ENCODE measurements at regions not wholly inside any gene's neighbourhood (a gene's known extent, or its start where the extent isn't known, plus 50 kb on each side); places are given as distances from the start of the nearest gene placed in this dataset.

- Mint-ChIP-seq H3K27me3 (peaks cover 15 to 54% of the 10 kb centered on the region in 2 donors), H3K4me3 (no peak overlapping the region), H3K4me1 (ENCODE audit: low read depth in 2 of 2) (no peaks in the 10 kb centered on the region), H3K36me3 (no peaks in the 10 kb centered on the region), H3K27ac (no peak overlapping the region), H3K9me3 (no peaks in the 10 kb centered on the region)
- ATAC-seq (no peak), DNase-seq (ENCODE audit: low spot score) (no peak)
Measured at GRCh38 chr20:52889225-52889624, 82.9 kb upstream of the TSHZ2 start.

DNA sequence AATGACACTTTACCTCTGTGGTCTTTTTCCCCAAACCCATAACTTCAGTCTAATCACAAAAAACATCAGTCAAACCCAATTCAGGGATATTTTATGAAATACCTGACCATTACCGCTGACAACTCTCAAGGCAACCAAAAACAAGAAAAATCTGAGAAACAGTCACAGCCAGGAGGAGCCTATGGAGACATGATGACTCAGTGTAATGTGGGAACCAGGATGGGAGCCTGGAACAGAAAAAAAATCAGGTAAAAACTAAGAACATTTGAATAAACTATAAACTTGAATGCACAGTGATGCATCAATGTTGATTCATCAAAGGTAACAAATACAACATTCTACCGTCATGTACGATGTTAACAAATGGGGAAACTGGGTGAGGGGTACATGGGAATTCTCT is 84.1 kb upstream of the TSHZ2 start:
- DNase-seq (ENCODE audit: low spot score): no peak
- H3K9me3 Mint-ChIP-seq: no peaks in the 10 kb centered on the region
- H3K27ac Mint-ChIP-seq: no peak overlapping the region
- ATAC-seq: no peak
- no peak overlapping the region for H3K4me3 Mint-ChIP-seq
- no peaks in the 10 kb centered on the region for H3K36me3 Mint-ChIP-seq
- H3K4me1 Mint-ChIP-seq (ENCODE audit: low read depth in 2 of 2): no peaks in the 10 kb centered on the region
- peaks cover 14 to 55% of the 10 kb centered on the region in 2 donors for H3K27me3 Mint-ChIP-seq

DNA sequence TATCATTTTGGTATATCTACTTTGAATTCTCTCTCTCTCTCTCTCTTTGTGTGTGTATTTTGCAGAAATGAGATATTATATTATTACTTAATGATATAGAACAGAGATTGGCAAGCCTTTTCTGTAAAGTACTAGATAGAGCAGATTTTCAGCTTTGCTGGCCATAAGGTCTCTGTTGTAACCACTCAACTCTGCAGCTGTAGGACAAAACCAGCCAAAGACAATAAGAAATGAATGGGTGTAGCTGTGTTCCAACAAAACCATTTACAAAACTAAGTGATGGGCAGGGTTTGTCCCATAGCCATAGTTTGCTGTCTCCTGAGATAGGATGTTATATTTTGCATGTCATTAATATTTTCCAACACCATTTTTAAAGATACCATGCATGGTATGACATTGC is 91.2 kb upstream of the TSHZ2 start:
- DNase-seq (ENCODE audit: low spot score): no peak
- Mint-ChIP-seq H3K9me3 (no peaks in the 10 kb centered on the region), H3K27me3 (peaks cover 7 to 30% of the 10 kb centered on the region in 2 donors), H3K4me3 (no peak overlapping the region), H3K4me1 (ENCODE audit: low read depth in 2 of 2) (no peaks in the 10 kb centered on the region), H3K36me3 (no peaks in the 10 kb centered on the region), H3K27ac (no peak overlapping the region)
- no peak for ATAC-seq

DNA sequence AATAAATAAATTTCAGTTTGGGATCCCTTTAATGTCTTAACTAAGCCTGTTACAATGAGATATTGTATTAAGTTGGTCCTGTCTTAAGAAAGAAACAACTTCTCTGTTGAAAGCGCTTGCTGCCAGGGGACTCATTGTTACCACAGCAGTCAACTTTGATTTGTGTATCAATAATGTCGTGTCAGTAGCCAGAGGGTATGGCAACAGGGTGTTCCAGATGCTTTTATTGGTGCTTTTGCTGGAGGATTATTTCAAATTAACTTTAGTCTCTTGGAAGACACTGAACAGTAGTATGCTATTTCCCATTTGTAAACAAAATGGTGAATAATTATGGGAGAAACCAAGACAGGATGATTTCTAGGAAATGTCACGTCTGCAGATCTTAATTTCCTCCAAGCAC is 91.9 kb upstream of the TSHZ2 start:
- no peak for DNase-seq (ENCODE audit: low spot score)
- Mint-ChIP-seq H3K4me3 (no peak overlapping the region), H3K27me3 (peaks cover 7 to 25% of the 10 kb centered on the region in 2 donors), H3K36me3 (no peaks in the 10 kb centered on the region), H3K27ac (no peak overlapping the region), H3K9me3 (no peaks in the 10 kb centered on the region), H3K4me1 (ENCODE audit: low read depth in 2 of 2) (no peaks in the 10 kb centered on the region)
- no peak for ATAC-seq

DNA sequence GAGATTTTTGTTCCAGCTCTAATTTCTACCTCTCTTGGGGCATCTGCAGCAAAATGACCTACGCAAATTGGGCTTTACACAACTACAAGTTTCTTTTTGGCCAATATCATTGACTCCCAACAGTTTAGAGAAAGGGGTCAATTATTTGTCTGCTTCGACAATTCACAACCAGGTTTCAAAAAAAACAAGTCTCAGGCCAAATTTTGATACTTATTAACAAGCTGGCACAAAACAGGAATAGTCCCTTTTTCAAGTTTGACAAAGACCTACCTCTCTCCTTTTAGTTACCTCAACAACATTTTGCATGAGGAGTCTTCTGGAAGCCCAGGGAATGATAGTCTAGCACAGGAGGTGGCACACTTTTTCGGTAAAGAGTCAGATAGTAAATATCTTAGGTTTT is 97.9 kb upstream of the TSHZ2 start:
- H3K27ac Mint-ChIP-seq: no peak overlapping the region
- no peaks in the 10 kb centered on the region for H3K9me3 Mint-ChIP-seq
- peaks cover 2 to 6% of the 10 kb centered on the region in 2 donors for H3K27me3 Mint-ChIP-seq
- DNase-seq (ENCODE audit: low spot score) (no peak), ATAC-seq (no peak)
- H3K4me3 Mint-ChIP-seq: no peak overlapping the region
- no peaks in the 10 kb centered on the region for H3K4me1 Mint-ChIP-seq (ENCODE audit: low read depth in 2 of 2)
- H3K36me3 Mint-ChIP-seq: no peaks in the 10 kb centered on the region

DNA sequence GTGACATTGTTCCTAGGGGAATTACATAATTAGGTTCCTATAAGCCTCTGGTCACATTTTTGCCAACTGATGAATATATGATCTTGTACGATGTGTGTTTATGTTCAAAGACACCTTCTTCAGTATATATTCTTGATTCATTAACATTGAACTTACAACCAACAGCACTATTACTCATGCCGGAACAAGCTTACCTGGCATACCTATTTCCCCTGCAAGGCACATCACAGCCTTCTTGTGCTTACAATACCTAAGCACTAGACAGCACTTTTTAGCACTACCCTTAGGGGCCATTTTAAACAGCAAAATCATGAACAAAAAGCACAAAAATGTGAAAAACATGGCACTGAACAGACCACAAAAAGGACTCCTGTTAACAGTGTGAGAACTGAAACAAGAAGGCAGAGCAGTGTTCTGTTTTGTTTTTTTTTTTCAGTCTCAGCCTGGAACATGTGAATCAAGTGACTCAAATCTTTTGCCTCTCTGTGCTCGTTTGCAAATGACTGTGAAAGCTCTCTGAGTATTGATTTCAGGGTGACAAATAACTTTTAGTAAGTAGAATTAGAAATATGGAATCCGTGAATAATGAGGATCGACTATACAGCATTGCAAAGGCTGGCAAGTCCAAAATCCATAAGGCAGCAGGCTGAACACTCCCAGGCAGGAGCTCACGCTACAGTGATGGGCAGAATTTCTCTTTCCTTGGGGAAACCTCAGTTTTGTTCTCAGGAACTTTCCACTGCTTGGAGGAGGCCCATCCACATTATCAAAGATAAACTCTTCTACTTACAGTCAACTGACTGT is 102.3 kb upstream of the TSHZ2 start:
- H3K27ac Mint-ChIP-seq: no peak overlapping the region
- peaks cover 12 to 17% of the 10 kb centered on the region in 2 donors for H3K27me3 Mint-ChIP-seq
- H3K9me3 Mint-ChIP-seq: no peaks in the 10 kb centered on the region
- H3K4me3 Mint-ChIP-seq: no peak overlapping the region
- ATAC-seq (no peak), DNase-seq (ENCODE audit: low spot score) (no peak)
- H3K4me1 Mint-ChIP-seq (ENCODE audit: low read depth in 2 of 2): no peaks in the 10 kb centered on the region
- no peaks in the 10 kb centered on the region for H3K36me3 Mint-ChIP-seq

DNA sequence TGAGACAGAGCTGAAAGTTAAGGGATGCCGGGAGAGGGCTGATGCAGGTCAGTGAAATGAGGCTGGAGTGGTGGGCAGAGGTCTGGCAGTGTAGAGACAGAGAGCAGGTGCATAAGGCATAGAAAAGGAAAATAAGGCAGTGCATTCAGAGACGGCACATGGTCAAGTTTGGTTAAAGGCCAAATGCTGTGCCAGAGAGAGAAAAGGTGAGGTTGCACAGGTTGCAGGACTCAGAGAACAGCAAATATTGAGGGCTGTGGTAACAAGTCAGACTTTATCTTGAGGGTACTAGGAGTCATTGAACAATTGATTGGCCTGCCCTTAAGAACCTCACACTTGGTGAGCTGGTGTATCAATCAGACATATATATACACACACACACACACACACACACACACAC is 102.9 kb upstream of the TSHZ2 start:
- DNase-seq (ENCODE audit: low spot score) (no peak), ATAC-seq (no peak)
- Mint-ChIP-seq H3K27ac (no peak overlapping the region), H3K4me1 (ENCODE audit: low read depth in 2 of 2) (no peaks in the 10 kb centered on the region), H3K9me3 (no peaks in the 10 kb centered on the region), H3K4me3 (no peak overlapping the region), H3K27me3 (peaks cover 12 to 22% of the 10 kb centered on the region in 2 donors), H3K36me3 (no peaks in the 10 kb centered on the region)

DNA sequence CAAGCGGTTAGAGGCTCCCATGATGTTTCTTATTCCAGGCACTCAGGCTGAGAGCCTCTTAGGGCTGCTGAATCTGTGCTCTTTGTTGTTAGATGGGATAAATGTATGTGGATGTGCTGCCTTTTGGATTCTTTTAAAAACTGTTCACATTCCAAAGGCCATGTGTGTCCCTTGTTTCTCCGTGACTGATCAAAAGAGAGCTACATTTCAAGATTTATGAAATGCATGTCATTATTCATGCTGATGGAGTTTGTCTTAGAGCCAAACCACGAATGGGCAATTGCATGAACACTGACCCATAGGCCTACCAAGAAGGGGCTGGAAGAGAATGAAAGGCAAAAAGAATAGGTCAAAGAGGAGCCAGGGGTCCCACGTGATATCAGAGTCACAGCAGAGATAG is 104.9 kb upstream of the TSHZ2 start:
- H3K4me1 Mint-ChIP-seq (ENCODE audit: low read depth in 2 of 2): no peaks in the 10 kb centered on the region
- peaks cover 3% of the 10 kb centered on the region for H3K9me3 Mint-ChIP-seq
- no peak for ATAC-seq
- no peaks in the 10 kb centered on the region for H3K36me3 Mint-ChIP-seq
- no peak overlapping the region for H3K4me3 Mint-ChIP-seq
- no peak for DNase-seq (ENCODE audit: low spot score)
- peaks cover 15 to 22% of the 10 kb centered on the region in 2 donors for H3K27me3 Mint-ChIP-seq
- H3K27ac Mint-ChIP-seq: no peak overlapping the region

- no peak for DNase-seq (ENCODE audit: low spot score)
- no peaks in the 10 kb centered on the region for H3K36me3 Mint-ChIP-seq
- H3K9me3 Mint-ChIP-seq: peaks cover 3% of the 10 kb centered on the region
- no peak overlapping the region for H3K27ac Mint-ChIP-seq
- H3K27me3 Mint-ChIP-seq: peaks cover 12 to 26% of the 10 kb centered on the region in 2 donors
- no peak overlapping the region for H3K4me3 Mint-ChIP-seq
- no peak for ATAC-seq
- no peaks in the 10 kb centered on the region for H3K4me1 Mint-ChIP-seq (ENCODE audit: low read depth in 2 of 2)
Measured at GRCh38 chr20:52864916-52865605, 107.1 kb upstream of the TSHZ2 start.

DNA sequence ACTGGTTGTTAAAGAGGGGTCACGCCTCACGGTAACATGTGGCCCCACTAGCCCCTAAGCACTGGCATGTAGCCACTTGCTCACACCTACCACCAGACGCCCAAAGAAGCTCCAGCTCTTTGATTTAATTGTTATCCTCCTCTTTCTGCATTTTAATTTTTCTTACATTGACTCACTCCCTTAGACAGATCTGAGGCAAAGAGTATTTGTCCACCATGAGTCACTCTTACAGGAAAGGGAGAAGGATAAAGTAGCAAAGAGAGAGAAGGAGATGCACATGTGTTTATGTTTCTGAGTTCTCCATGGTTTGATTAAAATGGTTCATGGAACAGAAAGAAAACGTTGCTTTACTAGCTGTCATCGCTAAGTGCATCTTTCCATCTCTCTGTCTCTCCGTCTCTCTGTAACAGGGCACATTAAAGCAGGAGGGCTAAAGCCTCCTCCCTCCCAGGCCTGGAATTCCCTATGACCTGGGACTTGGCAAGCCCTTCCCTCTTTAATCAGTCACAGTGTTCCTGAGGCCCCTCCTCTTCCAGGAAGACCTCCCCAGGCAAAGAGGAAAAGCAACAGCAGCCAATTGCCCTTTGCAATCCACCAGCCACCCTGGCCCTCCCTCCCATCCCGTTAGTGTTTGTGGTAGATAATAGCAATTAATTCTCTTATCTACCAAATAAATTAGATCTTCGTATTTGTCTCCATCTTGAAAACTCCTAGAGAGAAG is 112.8 kb upstream of the TSHZ2 start:
- DNase-seq (ENCODE audit: low spot score) (no peak), ATAC-seq (no peak)
- H3K4me1 Mint-ChIP-seq (ENCODE audit: low read depth in 2 of 2): no peaks in the 10 kb centered on the region
- peaks cover 3% of the 10 kb centered on the region for H3K9me3 Mint-ChIP-seq
- peaks cover 11% of the 10 kb centered on the region in 2 donors for H3K27me3 Mint-ChIP-seq
- H3K36me3 Mint-ChIP-seq: no peaks in the 10 kb centered on the region
- no peak overlapping the region for H3K27ac Mint-ChIP-seq
- H3K4me3 Mint-ChIP-seq: no peak overlapping the region

DNA sequence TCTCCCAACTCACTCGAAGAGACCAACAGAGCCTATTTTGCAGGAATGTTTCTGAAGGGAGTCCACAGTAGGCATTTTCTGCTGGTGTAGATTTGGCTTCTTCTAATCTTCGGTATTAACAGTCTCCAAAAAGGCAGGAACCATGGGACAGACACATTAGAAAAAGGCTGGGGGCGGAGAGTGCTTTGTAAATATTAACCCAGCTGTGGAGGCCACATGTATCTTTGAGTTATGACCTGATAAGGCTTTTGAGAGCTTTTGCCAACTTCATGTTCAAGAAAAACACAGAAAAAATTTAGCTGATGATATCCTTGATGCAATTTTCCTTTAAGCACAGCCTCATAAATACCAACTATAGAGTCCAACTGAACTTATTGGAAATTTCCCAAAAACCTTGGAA is 119.4 kb upstream of the TSHZ2 start:
- no peak for DNase-seq (ENCODE audit: low spot score)
- Mint-ChIP-seq H3K4me1 (ENCODE audit: low read depth in 2 of 2) (no peaks in the 10 kb centered on the region), H3K9me3 (no peaks in the 10 kb centered on the region), H3K27ac (no peak overlapping the region), H3K4me3 (no peak overlapping the region), H3K36me3 (no peaks in the 10 kb centered on the region), H3K27me3 (peaks cover 8 to 12% of the 10 kb centered on the region in 2 donors)
- no peak for ATAC-seq

GRCh38 chr20:52847731-52848359 is 124.3 kb upstream of the TSHZ2 start:
- H3K27ac Mint-ChIP-seq: no peak overlapping the region
- peaks cover 10 to 35% of the 10 kb centered on the region in 2 donors for H3K27me3 Mint-ChIP-seq
- ATAC-seq (no peak), DNase-seq (ENCODE audit: low spot score) (no peak)
- no peaks in the 10 kb centered on the region for H3K4me1 Mint-ChIP-seq (ENCODE audit: low read depth in 2 of 2)
- no peaks in the 10 kb centered on the region for H3K9me3 Mint-ChIP-seq
- no peaks in the 10 kb centered on the region for H3K36me3 Mint-ChIP-seq
- no peak overlapping the region for H3K4me3 Mint-ChIP-seq

DNA sequence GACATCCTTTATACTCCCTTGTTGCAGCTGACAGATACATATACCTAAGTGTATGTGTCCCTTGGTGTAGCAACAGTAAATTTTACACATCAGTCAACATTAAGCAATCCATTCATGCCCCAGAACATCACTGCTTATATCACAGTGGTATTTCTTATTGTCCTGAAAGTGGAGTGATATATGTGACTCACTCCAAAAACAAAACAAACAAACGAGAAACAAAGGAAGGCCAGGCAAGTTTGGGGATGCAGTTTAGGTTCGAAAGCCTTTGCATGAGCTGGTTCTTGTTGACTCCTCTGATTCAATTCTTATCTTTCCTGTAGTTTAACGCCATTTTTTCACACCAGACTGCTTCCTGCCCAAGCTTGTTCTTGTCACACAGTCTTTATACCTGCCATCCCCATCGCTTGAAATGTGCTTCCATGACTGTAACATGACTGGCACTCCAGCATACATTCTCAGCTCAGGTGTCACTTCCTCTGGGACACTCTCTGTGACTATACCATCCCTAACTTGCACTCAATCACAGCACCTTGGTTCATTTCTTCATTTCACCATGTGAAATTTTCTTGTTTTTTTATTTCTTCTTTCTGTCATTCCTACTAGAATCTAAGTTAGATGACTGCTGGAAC is 125.0 kb upstream of the TSHZ2 start:
- Mint-ChIP-seq H3K9me3 (no peaks in the 10 kb centered on the region), H3K27ac (no peak overlapping the region), H3K4me1 (ENCODE audit: low read depth in 2 of 2) (no peaks in the 10 kb centered on the region), H3K27me3 (peaks cover 10 to 35% of the 10 kb centered on the region in 2 donors), H3K4me3 (no peak overlapping the region), H3K36me3 (no peaks in the 10 kb centered on the region)
- DNase-seq (ENCODE audit: low spot score): no peak
- no peak for ATAC-seq
